ENCODE measurements at regions not wholly inside any gene's neighbourhood (a gene's known extent, or its start where the extent isn't known, plus 50 kb on each side); places are given as distances from the start of the nearest gene placed in this dataset.

DNA sequence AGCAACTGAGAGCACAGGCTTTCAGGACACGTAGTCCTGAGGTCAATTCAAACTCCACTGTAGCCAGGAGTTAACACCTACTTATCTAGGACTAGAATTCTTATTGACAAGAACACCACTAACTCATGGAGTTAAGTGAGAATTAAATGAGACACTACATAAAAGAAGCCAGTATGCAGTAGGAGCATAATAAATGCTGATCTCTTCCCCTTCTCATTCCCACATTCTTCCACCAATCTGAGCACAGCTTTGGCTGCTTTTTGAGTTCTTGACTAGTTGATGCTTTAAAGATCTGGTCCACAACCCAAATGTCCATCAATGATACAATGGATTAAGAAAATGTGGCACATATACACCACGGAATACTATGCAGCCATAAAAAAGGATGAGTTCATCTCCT is 55.2 kb downstream of the TTC32 start:
- 90 to 94% methylated on average over 2 of the region's 2 CpGs for WGBS, 2 experiments
- H3K27me3 ChIP-seq (ENCODE audit: control insufficient read depth, insufficient read depth, low read length, poor library complexity, severe bottlenecking): no peaks in the 10 kb centered on the region

DNA sequence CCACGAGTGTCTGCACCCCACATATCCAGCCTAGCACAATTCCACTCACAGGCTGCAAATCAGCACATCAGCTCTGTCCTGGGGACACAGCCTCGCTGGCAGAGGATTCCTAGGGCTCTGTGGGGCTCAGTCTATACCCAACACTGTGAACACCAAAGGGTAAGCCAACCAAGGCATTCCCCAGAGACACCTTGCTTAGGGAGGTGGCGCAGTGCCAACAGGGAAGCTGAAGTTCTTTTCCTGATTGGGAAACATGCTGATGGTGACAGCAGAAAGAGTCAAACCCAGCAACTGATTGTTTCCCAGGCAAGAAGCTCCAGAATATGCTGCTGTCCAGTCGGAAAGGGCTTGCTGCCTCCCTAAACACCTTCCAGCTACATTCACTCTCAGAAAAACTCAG is 55.8 kb downstream of the TTC32 start:
- H3K36me3 ChIP-seq (ENCODE audit: control insufficient read depth, insufficient read depth, low read length): no peaks in the 10 kb centered on the region
- no peaks in the 10 kb centered on the region for H3K27me3 ChIP-seq (ENCODE audit: control insufficient read depth, insufficient read depth, low read length, poor library complexity, severe bottlenecking)
- H3K27ac ChIP-seq (ENCODE audit: insufficient read depth, low read depth, low read length, poor library complexity, severe bottlenecking): no peak overlapping the region
- 88 to 90% methylated on average over 4 of the region's 4 CpGs for WGBS, 2 experiments
- H3K4me1 ChIP-seq (ENCODE audit: control insufficient read depth, insufficient read depth, low read length): no peaks in the 10 kb centered on the region
- H3K9me3 ChIP-seq (ENCODE audit: control insufficient read depth, low read length): no peaks in the 10 kb centered on the region
- no peak overlapping the region for H3K4me3 ChIP-seq (ENCODE audit: insufficient read depth, low read depth, low read length)

More for the DNA sequence above, 55.2 kb downstream of the TTC32 start:
- no peak overlapping the region for H3K4me3 ChIP-seq (ENCODE audit: insufficient read depth, low read depth, low read length)
- no peaks in the 10 kb centered on the region for H3K9me3 ChIP-seq (ENCODE audit: control insufficient read depth, low read length)
- H3K4me1 ChIP-seq (ENCODE audit: control insufficient read depth, insufficient read depth, low read length): no peaks in the 10 kb centered on the region
- H3K27ac ChIP-seq (ENCODE audit: insufficient read depth, low read depth, low read length, poor library complexity, severe bottlenecking): no peak overlapping the region
- no peaks in the 10 kb centered on the region for H3K36me3 ChIP-seq (ENCODE audit: control insufficient read depth, insufficient read depth, low read length)

- Histone ChIP-seq H3K4me3 (ENCODE audit: insufficient read depth, low read depth, low read length) (no peak overlapping the region), H3K27ac (ENCODE audit: insufficient read depth, low read depth, low read length, poor library complexity, severe bottlenecking) (no peak overlapping the region), H3K9me3 (ENCODE audit: control insufficient read depth, low read length) (no peaks in the 10 kb centered on the region), H3K27me3 (ENCODE audit: control insufficient read depth, insufficient read depth, low read length, poor library complexity, severe bottlenecking) (no peaks in the 10 kb centered on the region), H3K4me1 (ENCODE audit: control insufficient read depth, insufficient read depth, low read length) (no peaks in the 10 kb centered on the region), H3K36me3 (ENCODE audit: control insufficient read depth, insufficient read depth, low read length) (no peaks in the 10 kb centered on the region)
- WGBS, 2 experiments: 72 to 76% methylated on average over 5 of the region's 5 CpGs
Measured at GRCh38 chr2:19845323-19845920, 56.4 kb downstream of the TTC32 start.

DNA sequence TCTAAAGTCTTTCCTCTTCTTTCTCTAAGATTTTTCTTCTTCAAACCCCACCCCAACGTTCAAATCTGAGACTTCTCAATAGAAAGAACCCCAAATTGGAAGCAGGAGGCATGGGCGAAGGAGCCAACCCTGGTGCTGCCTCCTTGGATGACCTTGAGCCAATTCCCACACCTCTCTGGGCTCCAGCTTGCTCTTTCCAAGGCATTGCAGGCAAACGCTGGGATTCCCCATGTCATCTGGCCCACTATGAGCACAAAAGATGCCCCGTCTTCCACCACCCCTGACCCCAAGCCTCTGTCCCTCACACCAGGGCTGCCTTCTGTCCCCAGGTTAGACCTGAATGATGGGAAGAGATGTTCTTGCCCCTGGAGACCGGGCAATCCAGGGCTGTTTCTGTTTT is 57.0 kb downstream of the TTC32 start:
- Histone ChIP-seq H3K36me3 (ENCODE audit: control insufficient read depth, insufficient read depth, low read length) (no peaks in the 10 kb centered on the region), H3K4me3 (ENCODE audit: insufficient read depth, low read depth, low read length) (no peak overlapping the region), H3K9me3 (ENCODE audit: control insufficient read depth, low read length) (no peaks in the 10 kb centered on the region), H3K27ac (ENCODE audit: insufficient read depth, low read depth, low read length, poor library complexity, severe bottlenecking) (no peak overlapping the region), H3K4me1 (ENCODE audit: control insufficient read depth, insufficient read depth, low read length) (no peaks in the 10 kb centered on the region), H3K27me3 (ENCODE audit: control insufficient read depth, insufficient read depth, low read length, poor library complexity, severe bottlenecking) (no peaks in the 10 kb centered on the region)
- 83 to 86% methylated on average over 5 of the region's 5 CpGs for WGBS, 2 experiments

- Histone ChIP-seq H3K36me3 (ENCODE audit: control insufficient read depth, insufficient read depth, low read length) (no peaks in the 10 kb centered on the region), H3K9me3 (ENCODE audit: control insufficient read depth, low read length) (no peaks in the 10 kb centered on the region), H3K27ac (ENCODE audit: insufficient read depth, low read depth, low read length, poor library complexity, severe bottlenecking) (no peak overlapping the region), H3K4me1 (ENCODE audit: control insufficient read depth, insufficient read depth, low read length) (no peaks in the 10 kb centered on the region), H3K27me3 (ENCODE audit: control insufficient read depth, insufficient read depth, low read length, poor library complexity, severe bottlenecking) (no peaks in the 10 kb centered on the region), H3K4me3 (ENCODE audit: insufficient read depth, low read depth, low read length) (no peak overlapping the region)
- WGBS, 2 experiments: 97% methylated on average over 2 of the region's 2 CpGs
Measured at GRCh38 chr2:19843992-19844515, 57.7 kb downstream of the TTC32 start.

DNA sequence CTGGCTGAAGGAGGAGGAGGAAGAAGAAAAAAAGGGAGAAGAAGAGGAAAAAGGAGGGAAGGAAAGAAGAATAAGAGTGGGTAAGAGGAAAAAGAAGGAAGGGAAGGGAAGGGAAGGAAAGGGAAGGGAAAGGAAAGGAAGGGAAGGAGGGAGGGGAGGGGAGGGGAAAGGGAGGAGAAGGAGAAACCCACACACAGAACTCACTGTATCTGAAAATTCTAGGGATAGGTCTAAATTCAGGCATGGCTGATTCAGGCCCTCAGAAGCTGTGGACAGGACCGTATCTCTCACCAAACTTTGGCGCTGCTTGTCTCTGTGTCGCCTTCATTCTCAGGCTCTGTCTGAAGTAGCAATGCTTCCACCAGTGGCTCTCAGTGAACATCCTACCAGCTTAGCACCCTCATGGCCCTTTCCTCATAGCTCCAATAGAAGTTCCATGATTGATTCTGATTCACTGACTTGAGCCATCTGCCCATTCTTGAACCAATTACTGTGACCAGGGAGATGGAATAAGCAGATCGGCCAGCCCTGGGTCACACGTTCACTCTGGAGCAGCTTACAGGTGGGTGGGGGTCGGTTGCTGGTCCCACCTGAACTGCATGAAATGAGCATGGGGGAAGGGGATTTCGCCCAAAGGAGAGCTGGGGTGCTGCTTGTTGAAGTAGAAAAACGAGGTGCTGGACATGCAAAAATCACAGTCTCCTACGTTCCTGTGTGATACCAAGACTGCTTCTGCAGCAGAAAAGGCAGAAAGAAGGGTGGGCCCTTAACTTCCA is 59.7 kb downstream of the TTC32 start:
- Histone ChIP-seq H3K4me1 (ENCODE audit: control insufficient read depth, insufficient read depth, low read length) (no peaks in the 10 kb centered on the region), H3K4me3 (ENCODE audit: insufficient read depth, low read depth, low read length) (no peak overlapping the region), H3K9me3 (ENCODE audit: control insufficient read depth, low read length) (no peaks in the 10 kb centered on the region), H3K27ac (ENCODE audit: insufficient read depth, low read depth, low read length, poor library complexity, severe bottlenecking) (no peak overlapping the region), H3K36me3 (ENCODE audit: control insufficient read depth, insufficient read depth, low read length) (no peaks in the 10 kb centered on the region), H3K27me3 (ENCODE audit: control insufficient read depth, insufficient read depth, low read length, poor library complexity, severe bottlenecking) (no peaks in the 10 kb centered on the region)
- 88 to 90% methylated on average over 9 of the region's 9 CpGs for WGBS, 2 experiments

- Histone ChIP-seq H3K27me3 (ENCODE audit: control insufficient read depth, insufficient read depth, low read length, poor library complexity, severe bottlenecking) (no peaks in the 10 kb centered on the region), H3K36me3 (ENCODE audit: control insufficient read depth, insufficient read depth, low read length) (no peaks in the 10 kb centered on the region), H3K4me3 (ENCODE audit: insufficient read depth, low read depth, low read length) (no peak overlapping the region), H3K27ac (ENCODE audit: insufficient read depth, low read depth, low read length, poor library complexity, severe bottlenecking) (no peak overlapping the region), H3K9me3 (ENCODE audit: control insufficient read depth, low read length) (no peaks in the 10 kb centered on the region), H3K4me1 (ENCODE audit: control insufficient read depth, insufficient read depth, low read length) (no peaks in the 10 kb centered on the region)
- WGBS, 2 experiments: 78 to 81% methylated on average over 8 of the region's 8 CpGs
Measured at GRCh38 chr2:19839438-19839837, 62.3 kb downstream of the TTC32 start.

GRCh38 chr2:19838616-19839015 is 63.2 kb downstream of the TTC32 start:
- Histone ChIP-seq H3K27ac (ENCODE audit: insufficient read depth, low read depth, low read length, poor library complexity, severe bottlenecking) (no peak overlapping the region), H3K27me3 (ENCODE audit: control insufficient read depth, insufficient read depth, low read length, poor library complexity, severe bottlenecking) (no peaks in the 10 kb centered on the region), H3K4me3 (ENCODE audit: insufficient read depth, low read depth, low read length) (no peak overlapping the region), H3K9me3 (ENCODE audit: control insufficient read depth, low read length) (no peaks in the 10 kb centered on the region), H3K4me1 (ENCODE audit: control insufficient read depth, insufficient read depth, low read length) (no peaks in the 10 kb centered on the region), H3K36me3 (ENCODE audit: control insufficient read depth, insufficient read depth, low read length) (no peaks in the 10 kb centered on the region)
- WGBS, 2 experiments: 84 to 95% methylated on average over 1 of the region's 1 CpG

- H3K4me1 ChIP-seq (ENCODE audit: control insufficient read depth, insufficient read depth, low read length): no peaks in the 10 kb centered on the region
- WGBS, 2 experiments: 86 to 88% methylated on average over 4 of the region's 4 CpGs
- no peak overlapping the region for H3K27ac ChIP-seq (ENCODE audit: insufficient read depth, low read depth, low read length, poor library complexity, severe bottlenecking)
- no peak overlapping the region for H3K4me3 ChIP-seq (ENCODE audit: insufficient read depth, low read depth, low read length)
- no peaks in the 10 kb centered on the region for H3K27me3 ChIP-seq (ENCODE audit: control insufficient read depth, insufficient read depth, low read length, poor library complexity, severe bottlenecking)
- H3K36me3 ChIP-seq (ENCODE audit: control insufficient read depth, insufficient read depth, low read length): no peaks in the 10 kb centered on the region
- no peaks in the 10 kb centered on the region for H3K9me3 ChIP-seq (ENCODE audit: control insufficient read depth, low read length)
Measured at GRCh38 chr2:19837235-19837766, 64.5 kb downstream of the TTC32 start.

- no peak overlapping the region for H3K4me3 ChIP-seq (ENCODE audit: insufficient read depth, low read depth, low read length)
- WGBS, 2 experiments: 61 to 62% methylated on average over 6 of the region's 6 CpGs
- no peaks in the 10 kb centered on the region for H3K4me1 ChIP-seq (ENCODE audit: control insufficient read depth, insufficient read depth, low read length)
- no peaks in the 10 kb centered on the region for H3K27me3 ChIP-seq (ENCODE audit: control insufficient read depth, insufficient read depth, low read length, poor library complexity, severe bottlenecking)
- H3K36me3 ChIP-seq (ENCODE audit: control insufficient read depth, insufficient read depth, low read length): no peaks in the 10 kb centered on the region
- no peaks in the 10 kb centered on the region for H3K9me3 ChIP-seq (ENCODE audit: control insufficient read depth, low read length)
- H3K27ac ChIP-seq (ENCODE audit: insufficient read depth, low read depth, low read length, poor library complexity, severe bottlenecking): no peak overlapping the region
Measured at GRCh38 chr2:19835781-19836281, 66.0 kb downstream of the TTC32 start.
